Motor neuron (in vitro differentiated cells): ENCODE measurements at regions not wholly inside any gene's neighbourhood (a gene's known extent, or its start where the extent isn't known, plus 50 kb on each side); places are given as distances from the start of the nearest gene placed in this dataset.
"Not testable (repeated sequence)": the region's sequence is repeated elsewhere in the genome, so short reads cannot be mapped to it uniquely, and the experiment has no call there.

Experiments used
- ATAC-seq, 8 experiments: fragments of 200-7000 bp; cut with Tn5 transposase; replicated peaks in 6 of 8; 2 replicates each; pipeline ENCODE4 v1.8.0; 2021; ENCODE audit warnings: mild to moderate bottlenecking in 8 of 8, moderate library complexity in 8 of 8
- H3K27ac ChIP-seq, 2 donors: fragments of 250-450 bp; sonication (Bioruptor Pico); 2 replicates each; pipeline ENCODE4 v1.9.0; 2021; ENCODE audit warnings: antibody characterized with exemption in 2 of 2, mild to moderate bottlenecking in 2 of 2, moderate library complexity in 1 of 2
- H3K4me1 ChIP-seq, 2 donors: fragments of 250-450 bp; sonication (Bioruptor Pico); replicated peaks in 1 of 2; 2 replicates each; pipeline ENCODE4 v1.6.1; 2021; ENCODE audit warnings: antibody characterized with exemption in 2 of 2, mild to moderate bottlenecking in 2 of 2, moderate library complexity in 1 of 2
- H3K4me3 ChIP-seq, 5 donors: fragments of 250-450 bp; sonication (Bioruptor Pico); 2 replicates each; pipeline ENCODE4 v1.9.0; 2021; ENCODE audit warnings: antibody characterized with exemption in 5 of 5, mild to moderate bottlenecking in 5 of 5, moderate library complexity in 4 of 5
- WGBS, 10 experiments: fragments of 450-650 bp; shearing (Covaris generic); methylation state at CpG; one replicate each; pipeline ENCODE4 v1.0.0; 2022; 5-methylcytosine and 5-hydroxymethylcytosine counted together
- in situ Hi-C, 9 experiments: fragments of 400-800 bp; cut with MboI; loops; one replicate each; pipeline ENCODE4 v1.15.0; 2021; ENCODE audit warnings: low sequenced_read_pairs in 9 of 9, low pct_unique_long_range_greater_than_20kb in 2 of 9; ENCODE audit not compliant: unreplicated experiment in 9 of 9

- WGBS, 10 experiments: 0 to 83% (median 80%) methylated on average over 1 of the region's 3 CpGs; no CpG with 5 or more reads in 5 of the 10 experiments
- H3K27ac ChIP-seq: no peak overlapping the region
- peaks cover 12 to 17% of the 10 kb centered on the region in 2 donors for H3K4me1 ChIP-seq
- H3K4me3 ChIP-seq: no peak overlapping the region
- in situ Hi-C loops: loop anchor here in 5 of 9 experiments (10.0 to 25.0 kb wide), 4 partner anchors 253 to 403 kb away; partner anchors contain the start of gene TIAM1 (in 3 of the 5)
- no peak for ATAC-seq
Observed at GRCh38 chr21:31589820-31590219, 69.7 kb upstream of the SOD1 start.

- in situ Hi-C loops: loop anchor here in 5 of 9 experiments (10.0 to 25.0 kb wide), 4 partner anchors 249 to 399 kb away; partner anchors contain the start of gene TIAM1 (in 3 of the 5)
- ATAC-seq: no peak
- WGBS, 10 experiments: 0 to 96% (median 59%) methylated on average over 2 to 6 of the region's 6 CpGs; no CpG with 5 or more reads in 1 of the 10 experiments
- Histone ChIP-seq H3K4me3 (no peak overlapping the region), H3K4me1 (peaks cover 11 to 12% of the 10 kb centered on the region in 2 donors), H3K27ac (no peak overlapping the region)
Observed at GRCh38 chr21:31586118-31586517, 73.4 kb upstream of the SOD1 start.

- peak in 6 of 8 experiments; percentile 9 to 46 (median 18) for ATAC-seq
- H3K4me3 ChIP-seq, H3K27ac ChIP-seq: not testable (repeated sequence)
- in situ Hi-C loops: loop anchor here in 5 of 9 experiments (10.0 to 25.0 kb wide), 4 partner anchors 247 to 397 kb away; partner anchors contain the start of gene TIAM1 (in 3 of the 5)
- WGBS, 10 experiments: 14 to 92% (median 40%) methylated on average over 1 to 3 of the region's 9 CpGs; no CpG with 5 or more reads in 3 of the 10 experiments
- H3K4me1 ChIP-seq: peaks cover 11 to 12% of the 10 kb centered on the region in 2 donors
Observed at GRCh38 chr21:31583937-31584336, 75.6 kb upstream of the SOD1 start.

GRCh38 chr21:31583498-31583897, 76.0 kb upstream of the SOD1 start:
- no peak overlapping the region for H3K27ac ChIP-seq
- no peak overlapping the region for H3K4me3 ChIP-seq
- in situ Hi-C loops: loop anchor here in 5 of 9 experiments (10.0 to 25.0 kb wide), 4 partner anchors 246 to 396 kb away; partner anchors contain the start of gene TIAM1 (in 3 of the 5)
- H3K4me1 ChIP-seq: peaks cover 11 to 12% of the 10 kb centered on the region in 2 donors
- peak in 5 of 8 experiments; percentile 53 to 91 (median 70) for ATAC-seq
- WGBS, 10 experiments: 27 to 72% (median 56%) methylated on average over 1 to 6 of the region's 6 CpGs

GRCh38 chr21:31580866-31581276, 78.6 kb upstream of the SOD1 start:
- Histone ChIP-seq H3K4me1 (peaks cover 10 to 15% of the 10 kb centered on the region in 2 donors), H3K4me3 (no peak overlapping the region), H3K27ac (no peak overlapping the region)
- ATAC-seq: peak; percentile 19 to 87 (median 56)
- 0 to 83% (median 33%) methylated on average over 1 to 2 of the region's 3 CpGs; no CpG with 5 or more reads in 3 of the 10 experiments for WGBS, 10 experiments
- in situ Hi-C loops: loop anchor here in 5 of 9 experiments (10.0 to 25.0 kb wide), 4 partner anchors 244 to 394 kb away; partner anchors contain the start of gene TIAM1 (in 3 of the 5)

GRCh38 chr21:31577271-31577670, 82.2 kb upstream of the SOD1 start:
- H3K4me3 ChIP-seq: no peak overlapping the region
- no peak overlapping the region for H3K27ac ChIP-seq
- ATAC-seq: peak in 7 of 8 experiments; percentile 34 to 84 (median 55)
- in situ Hi-C loops: loop anchor here in 5 of 9 experiments (25.0 kb wide), 3 partner anchors 240 to 390 kb away; partner anchors contain the start of gene TIAM1 (in 3 of the 5)
- peaks cover 0 to 4% of the 10 kb centered on the region in 2 donors for H3K4me1 ChIP-seq

- no peak overlapping the region for H3K27ac ChIP-seq
- H3K4me3 ChIP-seq: no peak overlapping the region
- in situ Hi-C loops: loop anchor here in 5 of 9 experiments (25.0 kb wide), 3 partner anchors 239 to 389 kb away; partner anchors contain the start of gene TIAM1 (in 3 of the 5)
- WGBS, 10 experiments: 7 to 100% (median 85%) methylated on average over 2 to 4 of the region's 6 CpGs; no CpG with 5 or more reads in 3 of the 10 experiments
- ATAC-seq: no peak
- peaks cover 0 to 4% of the 10 kb centered on the region in 2 donors for H3K4me1 ChIP-seq
Observed at GRCh38 chr21:31576428-31576827, 83.1 kb upstream of the SOD1 start.

- H3K4me3 ChIP-seq: no peak overlapping the region
- H3K27ac ChIP-seq: no peak overlapping the region
- in situ Hi-C loops: no loop called here
- peaks cover 0 to 4% of the 10 kb centered on the region in 2 donors for H3K4me1 ChIP-seq
- ATAC-seq: no peak
- WGBS, 10 experiments: 14 to 100% (median 94%) methylated on average over 1 to 2 of the region's 2 CpGs; no CpG with 5 or more reads in 3 of the 10 experiments
Observed at GRCh38 chr21:31573217-31573616, 86.3 kb upstream of the SOD1 start.

GRCh38 chr21:31571879-31572278, 87.6 kb upstream of the SOD1 start:
- H3K4me3 ChIP-seq: no peak overlapping the region
- no peak for ATAC-seq
- WGBS, 10 experiments: 29 to 100% (median 90%) methylated on average over 1 to 4 of the region's 4 CpGs; no CpG with 5 or more reads in 1 of the 10 experiments
- no peak overlapping the region for H3K27ac ChIP-seq
- H3K4me1 ChIP-seq: peaks cover 0 to under 1% of the 10 kb centered on the region in 2 donors
- in situ Hi-C loops: no loop called here

- ATAC-seq: peak in 3 of 8 experiments; percentile 37 to 67 (median 52)
- Histone ChIP-seq H3K4me1 (peaks cover 0 to 3% of the 10 kb centered on the region in 2 donors), H3K27ac (no peak overlapping the region), H3K4me3 (no peak overlapping the region)
- in situ Hi-C loops: no loop called here
- 0 to 100% (median 60%) methylated on average over 1 to 7 of the region's 8 CpGs for WGBS, 10 experiments
Observed at GRCh38 chr21:31570824-31571566, 88.5 kb upstream of the SOD1 start.

GRCh38 chr21:31566611-31567010, 92.9 kb upstream of the SOD1 start:
- 20 to 100% (median 45%) methylated on average over 1 to 5 of the region's 7 CpGs; no CpG with 5 or more reads in 5 of the 10 experiments for WGBS, 10 experiments
- ATAC-seq: peak in 3 of 8 experiments; percentile 12 to 53 (median 18)

GRCh38 chr21:31566064-31566463, 93.4 kb upstream of the SOD1 start:
- H3K27ac ChIP-seq: no peak overlapping the region
- in situ Hi-C loops: no loop called here
- ATAC-seq: peak in 1 of 8 experiments; percentile 27
- peaks cover 0 to 3% of the 10 kb centered on the region in 2 donors for H3K4me1 ChIP-seq
- no peak overlapping the region for H3K4me3 ChIP-seq

More at GRCh38 chr21:31566611-31567010, 92.9 kb upstream of the SOD1 start:
- Histone ChIP-seq H3K4me3 (no peak overlapping the region), H3K4me1 (peaks cover 0 to 3% of the 10 kb centered on the region in 2 donors), H3K27ac (no peak overlapping the region)
- in situ Hi-C loops: no loop called here

- H3K4me1 ChIP-seq: peaks cover 0 to 3% of the 10 kb centered on the region in 2 donors
- in situ Hi-C loops: no loop called here
- no peak for ATAC-seq
- 36 to 91% (median 75%) methylated on average over 1 to 8 of the region's 9 CpGs; no CpG with 5 or more reads in 1 of the 10 experiments for WGBS, 10 experiments
- H3K4me3 ChIP-seq: no peak overlapping the region
- no peak overlapping the region for H3K27ac ChIP-seq
Observed at GRCh38 chr21:31564439-31564838, 95.1 kb upstream of the SOD1 start.
